Effector memory CD4-positive, alpha-beta T cell (primary cell): ENCODE measurements at regions not wholly inside any gene's neighbourhood (a gene's known extent, or its start where the extent isn't known, plus 50 kb on each side); places are given as distances from the start of the nearest gene placed in this dataset.
"Not testable (repeated sequence)": the region's sequence is repeated elsewhere in the genome, so short reads cannot be mapped to it uniquely, and the experiment has no call there.

Source experiments
- DNase-seq, 3 donors: peaks; one replicate each; pipeline ENCODE4 v3.0.0-alpha.2; 2020
- H3K27ac ChIP-seq: 2 replicates; pipeline ENCODE4 v1.7.0; 2013; ENCODE audit warnings: mild to moderate bottlenecking, low read length, moderate library complexity; ENCODE audit not compliant: insufficient read depth, poor library complexity, severe bottlenecking
- H3K27me3 ChIP-seq: replicated peaks from 2 replicates; pipeline ENCODE4 v1.7.0; 2013; ENCODE audit warnings: mild to moderate bottlenecking, low read length; ENCODE audit not compliant: insufficient read depth, control insufficient read depth, poor library complexity, severe bottlenecking
- H3K36me3 ChIP-seq: 2 replicates; pipeline ENCODE4 v1.7.0; 2013; ENCODE audit warnings: mild to moderate bottlenecking, low read length, moderate library complexity; ENCODE audit not compliant: control insufficient read depth, insufficient read depth
- H3K4me1 ChIP-seq: 2 replicates; pipeline ENCODE4 v1.7.0; 2013; ENCODE audit warnings: low read length, mild to moderate bottlenecking; ENCODE audit not compliant: control insufficient read depth, insufficient read depth, poor library complexity, severe bottlenecking
- H3K4me3 ChIP-seq: 2 replicates; pipeline ENCODE4 v1.7.0; 2013; ENCODE audit warnings: low read length, low read depth, mild to moderate bottlenecking; ENCODE audit not compliant: insufficient read depth, poor library complexity, severe bottlenecking
- H3K9me3 ChIP-seq: 2 replicates; pipeline ENCODE4 v1.7.0; 2013; ENCODE audit warnings: mild to moderate bottlenecking, low read length, moderate library complexity; ENCODE audit not compliant: control insufficient read depth

- H3K36me3 ChIP-seq, H3K27me3 ChIP-seq, H3K9me3 ChIP-seq, H3K4me3 ChIP-seq, H3K4me1 ChIP-seq, DNase-seq, H3K27ac ChIP-seq: not testable (repeated sequence)
These were observed 89.9 kb upstream of the ZNF608 start for GRCh38 chr5:124836314-124836713.

- H3K27me3 ChIP-seq, result no peaks in the 10 kb centered on the region
- DNase-seq, result no peak
- no peak overlapping the region for H3K27ac ChIP-seq
- no peaks in the 10 kb centered on the region for H3K9me3 ChIP-seq
- H3K4me3 ChIP-seq, result no peak overlapping the region
- no peaks in the 10 kb centered on the region for H3K36me3 ChIP-seq
- H3K4me1 ChIP-seq, result no peaks in the 10 kb centered on the region
These were observed 93.0 kb upstream of the ZNF608 start for GRCh38 chr5:124839371-124839998.

- no peak for DNase-seq
- no peaks in the 10 kb centered on the region for H3K4me1 ChIP-seq
- no peaks in the 10 kb centered on the region for H3K27me3 ChIP-seq
- no peak overlapping the region for H3K4me3 ChIP-seq
- H3K27ac ChIP-seq, result no peak overlapping the region
- H3K36me3 ChIP-seq, result no peaks in the 10 kb centered on the region
- no peaks in the 10 kb centered on the region for H3K9me3 ChIP-seq
These were observed 95.6 kb upstream of the ZNF608 start for GRCh38 chr5:124841829-124842712.

GRCh38 chr5:124842725-124843595 lies 96.5 kb upstream of the ZNF608 start:
- Histone ChIP-seq H3K27ac (no peak overlapping the region), H3K4me3 (no peak overlapping the region), H3K36me3 (no peaks in the 10 kb centered on the region), H3K9me3 (no peaks in the 10 kb centered on the region), H3K27me3 (no peaks in the 10 kb centered on the region), H3K4me1 (no peaks in the 10 kb centered on the region)
- DNase-seq, result no peak

- DNase-seq, result no peak
- no peaks in the 10 kb centered on the region for H3K27me3 ChIP-seq
- no peaks in the 10 kb centered on the region for H3K4me1 ChIP-seq
- H3K27ac ChIP-seq, result no peak overlapping the region
- H3K4me3 ChIP-seq, result no peak overlapping the region
- H3K9me3 ChIP-seq, result no peaks in the 10 kb centered on the region
- no peaks in the 10 kb centered on the region for H3K36me3 ChIP-seq
These were observed 97.1 kb upstream of the ZNF608 start for GRCh38 chr5:124843596-124843899.

- Histone ChIP-seq H3K27ac (no peak overlapping the region), H3K4me1 (no peaks in the 10 kb centered on the region), H3K36me3 (no peaks in the 10 kb centered on the region), H3K4me3 (no peak overlapping the region), H3K27me3 (no peaks in the 10 kb centered on the region), H3K9me3 (no peaks in the 10 kb centered on the region)
- no peak for DNase-seq
These were observed 98.0 kb upstream of the ZNF608 start for GRCh38 chr5:124844371-124844920.

- Histone ChIP-seq H3K9me3 (no peaks in the 10 kb centered on the region), H3K4me3 (no peak overlapping the region), H3K27ac (no peak overlapping the region), H3K36me3 (no peaks in the 10 kb centered on the region), H3K4me1 (no peaks in the 10 kb centered on the region), H3K27me3 (no peaks in the 10 kb centered on the region)
- no peak for DNase-seq
These were observed 101.5 kb upstream of the ZNF608 start for GRCh38 chr5:124847907-124848306.

GRCh38 chr5:124849774-124850173 lies 103.3 kb upstream of the ZNF608 start:
- DNase-seq, result no peak
- Histone ChIP-seq H3K36me3 (no peaks in the 10 kb centered on the region), H3K9me3 (no peaks in the 10 kb centered on the region), H3K4me1 (no peaks in the 10 kb centered on the region), H3K27ac (no peak overlapping the region), H3K27me3 (no peaks in the 10 kb centered on the region), H3K4me3 (no peak overlapping the region)

GRCh38 chr5:124856726-124857125 lies 110.3 kb upstream of the ZNF608 start:
- DNase-seq, result no peak
- H3K4me1 ChIP-seq, result no peaks in the 10 kb centered on the region

More at GRCh38 chr5:124856726-124857125, 110.3 kb upstream of the ZNF608 start:
- Histone ChIP-seq H3K36me3 (no peaks in the 10 kb centered on the region), H3K27ac (no peak overlapping the region), H3K4me3 (no peak overlapping the region), H3K27me3 (no peaks in the 10 kb centered on the region), H3K9me3 (no peaks in the 10 kb centered on the region)
